Right cardiac atrium (tissue), 5 donors: ENCODE measurements at regions not wholly inside any gene's neighbourhood (a gene's known extent, or its start where the extent isn't known, plus 50 kb on each side); places are given as distances from the start of the nearest gene placed in this dataset.

Experiments used
- ATAC-seq, 2 donors: fragments of 200-7000 bp; cut with Tn5 transposase; one replicate each; pipeline versions ENCODE4 v1.8.0 to v1.9.1; 2020; ENCODE audit warnings: moderate library complexity in 2 of 2, mild to moderate bottlenecking in 1 of 2
- DNase-seq, 3 donors: peaks; one replicate each; pipeline ENCODE4 v3.0.0-alpha.2; 2020
- H3K27ac ChIP-seq: one replicate; pipeline ENCODE4 v1.5.1; 2013; ENCODE audit warnings: mild to moderate bottlenecking, low read length, control low read depth, moderate library complexity
- H3K27me3 ChIP-seq: one replicate; pipeline ENCODE4 v1.6.1; 2013; ENCODE audit not compliant: control insufficient read depth, insufficient read depth
- H3K4me1 ChIP-seq: one replicate; pipeline ENCODE4 v1.6.1; 2013; ENCODE audit warnings: low read length; ENCODE audit not compliant: control insufficient read depth, insufficient read depth
- H3K4me3 ChIP-seq: one replicate; pipeline ENCODE4 v1.5.1; 2013; ENCODE audit warnings: low read length, control low read depth
- H3K9me3 ChIP-seq: one replicate; pipeline ENCODE4 v1.6.1; 2013; ENCODE audit warnings: low read length; ENCODE audit not compliant: control insufficient read depth
- WGBS: extraction: QIAGEN DNeasy Blood & Tissue Kit; methylation state at CpG from one replicate; pipeline ENCODE4 v1.1.7; 2013; 5-methylcytosine and 5-hydroxymethylcytosine counted together
- intact Hi-C, 4 donors: fragments of 100-400 bp; cut with DNase I; formaldehyde crosslinking; loops; one replicate each; pipeline versions ENCODE4 v1.11.0 to v1.14.0; 2022 to 2023
- donor health status: healthy with polysubstance abuse.
- donor health status: DM: no; HTN: yes; CAD: no.
- donor health status: DM: no; HTN: no; CAD: no.
- donor health status: DM: no; HTN: yes; CAD: no; lungs with severe emphysema.
- donor health status: DM: yes; HTN: yes; CAD: no.

GRCh38 chr6:66662721-66663507, 955.9 kb upstream of the EYS start:
- ATAC-seq (no peak), DNase-seq (no peak)
- no peak overlapping the region for H3K27ac ChIP-seq
- no peaks in the 10 kb centered on the region for H3K9me3 ChIP-seq
- 56% methylated on average over 6 of the region's 6 CpGs for WGBS
- H3K27me3 ChIP-seq, result no peaks in the 10 kb centered on the region
- H3K4me3 ChIP-seq, result peak overlapping the region; percentile 15
- H3K4me1 ChIP-seq, result no peaks in the 10 kb centered on the region
- intact Hi-C loops, result no loop called here

GRCh38 chr6:66662196-66662595, 955.2 kb upstream of the EYS start:
- ATAC-seq, result no peak
- H3K9me3 ChIP-seq, result no peaks in the 10 kb centered on the region

GRCh38 chr6:66655420-66655819, 948.4 kb upstream of the EYS start:
- ATAC-seq, result no peak
- DNase-seq, result peak in 1 of 3 donors; percentile 27
- intact Hi-C loops, result no loop called here
- H3K27ac ChIP-seq, result no peak overlapping the region
- no peaks in the 10 kb centered on the region for H3K27me3 ChIP-seq
- no peaks in the 10 kb centered on the region for H3K9me3 ChIP-seq
- WGBS, result 93% methylated on average over 13 of the region's 13 CpGs
- H3K4me1 ChIP-seq, result no peaks in the 10 kb centered on the region
- H3K4me3 ChIP-seq, result no peak overlapping the region

More at GRCh38 chr6:66662196-66662595, 955.2 kb upstream of the EYS start:
- no peak overlapping the region for H3K4me3 ChIP-seq
- H3K27me3 ChIP-seq, result no peaks in the 10 kb centered on the region
- intact Hi-C loops, result no loop called here
- no peaks in the 10 kb centered on the region for H3K4me1 ChIP-seq
- no peak for DNase-seq
- no peak overlapping the region for H3K27ac ChIP-seq

GRCh38 chr6:66638518-66638917, 931.5 kb upstream of the EYS start:
- H3K4me1 ChIP-seq, result no peaks in the 10 kb centered on the region
- no peaks in the 10 kb centered on the region for H3K27me3 ChIP-seq
- DNase-seq (no peak), ATAC-seq (no peak)
- intact Hi-C loops, result no loop called here
- 81% methylated on average over 3 of the region's 3 CpGs for WGBS
- no peak overlapping the region for H3K4me3 ChIP-seq
- H3K9me3 ChIP-seq, result no peaks in the 10 kb centered on the region
- no peak overlapping the region for H3K27ac ChIP-seq

- Histone ChIP-seq H3K4me1 (no peaks in the 10 kb centered on the region), H3K4me3 (no peak overlapping the region), H3K27ac (no peak overlapping the region), H3K27me3 (no peaks in the 10 kb centered on the region), H3K9me3 (no peaks in the 10 kb centered on the region)
- 77% methylated on average over 5 of the region's 5 CpGs for WGBS
- intact Hi-C loops, result no loop called here
- ATAC-seq (no peak), DNase-seq (no peak)
These were observed 931.1 kb upstream of the EYS start for GRCh38 chr6:66638099-66638498.

- H3K4me1 ChIP-seq, result no peaks in the 10 kb centered on the region
- H3K9me3 ChIP-seq, result no peaks in the 10 kb centered on the region
- no peak overlapping the region for H3K4me3 ChIP-seq
- ATAC-seq, result no peak
- DNase-seq, result no peak
- intact Hi-C loops, result no loop called here
- no peaks in the 10 kb centered on the region for H3K27me3 ChIP-seq
- H3K27ac ChIP-seq, result no peak overlapping the region
These were observed 921.9 kb upstream of the EYS start for GRCh38 chr6:66628917-66629316.

GRCh38 chr6:66623050-66623449, 916.0 kb upstream of the EYS start:
- intact Hi-C loops, result no loop called here
- Histone ChIP-seq H3K4me1 (no peaks in the 10 kb centered on the region), H3K27ac (no peak overlapping the region), H3K9me3 (no peaks in the 10 kb centered on the region), H3K27me3 (no peaks in the 10 kb centered on the region), H3K4me3 (no peak overlapping the region)
- ATAC-seq (no peak), DNase-seq (no peak)
- WGBS, result 85% methylated on average over 1 of the region's 1 CpG

GRCh38 chr6:66605971-66606370, 898.9 kb upstream of the EYS start:
- WGBS, result 50% methylated on average over 1 of the region's 1 CpG

GRCh38 chr6:66605011-66605410, 898.0 kb upstream of the EYS start:
- Histone ChIP-seq H3K27ac (no peak overlapping the region), H3K27me3 (no peaks in the 10 kb centered on the region), H3K4me1 (no peaks in the 10 kb centered on the region), H3K4me3 (no peak overlapping the region), H3K9me3 (no peaks in the 10 kb centered on the region)
- intact Hi-C loops, result no loop called here
- ATAC-seq (no peak), DNase-seq (no peak)

More at GRCh38 chr6:66605971-66606370, 898.9 kb upstream of the EYS start:
- H3K4me1 ChIP-seq, result no peaks in the 10 kb centered on the region
- ATAC-seq, result no peak
- H3K27ac ChIP-seq, result no peak overlapping the region
- H3K9me3 ChIP-seq, result no peaks in the 10 kb centered on the region
- no peak overlapping the region for H3K4me3 ChIP-seq
- DNase-seq, result no peak
- intact Hi-C loops, result no loop called here
- H3K27me3 ChIP-seq, result no peaks in the 10 kb centered on the region

GRCh38 chr6:66599541-66599940, 892.5 kb upstream of the EYS start:
- DNase-seq (no peak), ATAC-seq (no peak)
- no peaks in the 10 kb centered on the region for H3K27me3 ChIP-seq
- H3K4me3 ChIP-seq, result no peak overlapping the region
- no peaks in the 10 kb centered on the region for H3K4me1 ChIP-seq
- 73% methylated on average over 4 of the region's 4 CpGs for WGBS
- no peaks in the 10 kb centered on the region for H3K9me3 ChIP-seq
- no peak overlapping the region for H3K27ac ChIP-seq
- intact Hi-C loops, result no loop called here

GRCh38 chr6:66578362-66578761, 871.3 kb upstream of the EYS start:
- no peak overlapping the region for H3K4me3 ChIP-seq
- 72% methylated on average over 4 of the region's 4 CpGs for WGBS
- no peaks in the 10 kb centered on the region for H3K4me1 ChIP-seq
- intact Hi-C loops, result no loop called here
- DNase-seq (no peak), ATAC-seq (no peak)
- H3K9me3 ChIP-seq, result no peaks in the 10 kb centered on the region
- H3K27ac ChIP-seq, result no peak overlapping the region
- no peaks in the 10 kb centered on the region for H3K27me3 ChIP-seq

- intact Hi-C loops, result no loop called here
- ATAC-seq (no peak), DNase-seq (no peak)
- Histone ChIP-seq H3K4me3 (no peak overlapping the region), H3K9me3 (no peaks in the 10 kb centered on the region), H3K4me1 (no peaks in the 10 kb centered on the region), H3K27ac (no peak overlapping the region), H3K27me3 (no peaks in the 10 kb centered on the region)
- WGBS, result 74% methylated on average over 4 of the region's 4 CpGs
These were observed 861.2 kb upstream of the EYS start for GRCh38 chr6:66568271-66568670.
